ENCODE measurements at regions not wholly inside any gene's neighbourhood (a gene's known extent, or its start where the extent isn't known, plus 50 kb on each side); places are given as distances from the start of the nearest gene placed in this dataset.

DNA sequence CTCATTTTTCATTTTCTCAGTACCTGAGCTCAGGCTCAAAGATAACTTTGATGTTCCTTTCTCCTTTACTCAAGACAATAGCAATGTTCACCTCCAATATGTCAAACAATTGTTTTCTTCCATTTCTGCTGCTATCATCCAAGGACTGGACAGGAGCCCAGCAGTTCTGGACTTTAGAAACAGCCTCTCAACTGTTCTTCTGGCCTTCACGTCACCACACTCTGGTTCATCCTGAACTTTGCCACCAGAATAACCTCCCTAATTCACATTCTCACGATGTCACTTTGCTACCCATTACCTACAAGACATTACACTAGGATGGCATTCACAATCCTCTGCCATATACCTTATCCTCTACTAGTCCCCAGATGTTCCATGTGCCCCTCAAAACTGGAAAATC lies 60.6 kb upstream of the PLEKHG1 start:
- no peak for DNase-seq

DNA sequence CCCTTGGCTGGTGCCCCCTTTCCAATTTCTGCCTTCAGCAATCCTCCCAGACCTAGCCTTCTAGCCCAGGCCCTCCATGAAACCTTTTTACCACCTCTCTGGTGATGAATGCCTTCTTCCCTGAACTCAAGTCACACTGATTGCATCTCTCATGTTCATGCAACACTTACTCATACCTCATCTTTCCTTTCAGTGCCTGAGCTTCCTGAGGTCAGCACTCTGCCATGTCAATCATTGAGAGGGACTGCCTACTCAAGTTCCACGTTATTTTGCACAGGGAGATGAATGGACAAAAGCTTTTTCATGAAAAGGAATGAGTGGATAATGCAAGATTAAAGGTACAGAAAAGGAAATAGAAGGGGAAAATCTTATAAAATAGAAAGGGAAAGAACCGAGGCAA lies 60.1 kb upstream of the PLEKHG1 start:
- peak in 1 of 4 experiments; percentile 3 for DNase-seq

- DNase-seq = no peak
Observed at GRCh38 chr6:150541576-150541975, 58.1 kb upstream of the PLEKHG1 start.

DNA sequence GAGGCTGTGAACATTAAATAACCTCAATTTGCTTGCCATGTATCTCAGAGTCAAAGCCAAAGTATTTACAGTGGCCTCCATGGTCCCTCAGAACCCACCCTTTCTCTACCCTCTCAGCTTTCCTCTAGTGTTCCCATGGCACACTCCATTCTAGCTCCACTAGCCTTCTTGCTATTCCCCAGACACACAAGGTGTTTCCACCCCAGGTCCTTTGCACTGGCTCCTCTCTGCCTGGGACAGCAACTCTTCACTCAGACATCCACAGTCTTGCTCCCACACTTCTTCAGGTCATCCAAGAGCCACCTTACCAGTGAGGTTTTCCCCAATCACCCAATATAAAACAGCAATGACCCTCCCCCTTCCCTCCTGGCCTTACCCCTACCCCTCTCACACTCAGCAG lies 56.5 kb upstream of the PLEKHG1 start:
- no peak for DNase-seq

DNA sequence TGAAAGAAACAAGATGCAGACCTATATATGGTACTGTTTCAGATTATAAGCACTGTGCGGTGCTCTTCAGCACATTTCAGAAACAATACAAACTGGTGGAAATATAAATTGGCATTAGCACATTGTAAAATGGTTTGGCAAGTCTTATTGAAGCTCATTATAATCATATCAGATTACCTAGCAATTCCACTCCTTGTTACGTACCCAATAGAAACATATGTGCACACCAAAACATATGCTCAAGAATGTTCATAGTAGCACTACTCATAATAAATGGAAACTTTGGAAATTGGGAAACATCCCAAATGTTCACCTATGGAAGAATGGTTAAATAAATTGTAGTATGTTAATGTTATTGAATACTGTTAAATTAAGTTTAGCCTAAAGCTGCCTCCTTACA lies 54.9 kb upstream of the PLEKHG1 start:
- DNase-seq = no peak

GRCh38 chr6:150546457-150546856 lies 53.2 kb upstream of the PLEKHG1 start:
- no peak for DNase-seq

DNA sequence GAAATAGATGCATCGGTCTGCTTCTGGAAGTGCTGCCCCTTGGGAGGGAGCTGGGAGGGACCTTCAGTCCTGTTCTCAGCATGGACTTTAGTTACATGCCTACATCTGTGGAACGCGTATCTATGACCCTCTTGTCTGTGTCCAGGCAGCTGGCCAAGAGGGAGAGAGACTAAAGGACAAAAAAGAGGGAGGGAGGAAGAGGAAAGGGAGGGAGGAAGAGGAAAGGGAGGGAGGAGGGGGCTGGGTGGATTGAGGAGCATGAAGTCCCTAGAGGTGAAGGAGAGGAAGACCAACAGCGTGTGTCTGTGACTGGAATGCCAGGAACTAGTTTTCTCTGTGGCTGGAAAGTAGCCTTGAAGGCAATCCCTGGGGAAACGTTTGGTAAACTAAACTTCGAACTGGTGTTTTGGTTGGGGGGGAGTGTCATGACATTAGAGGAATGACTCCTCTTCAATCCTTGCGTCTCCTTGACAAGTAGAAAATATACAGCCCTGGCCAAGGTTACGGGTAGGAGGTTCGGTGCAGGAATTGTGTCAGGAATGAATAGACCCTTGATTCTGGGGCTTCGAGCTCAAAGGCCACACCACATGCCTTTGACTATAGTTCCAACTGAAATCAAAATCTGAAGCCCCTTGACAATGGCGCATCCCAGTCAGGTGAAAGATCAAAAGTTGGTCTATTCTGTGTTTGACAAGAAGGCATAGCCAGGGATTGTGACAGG lies 52.0 kb upstream of the PLEKHG1 start:
- no peak for DNase-seq

DNA sequence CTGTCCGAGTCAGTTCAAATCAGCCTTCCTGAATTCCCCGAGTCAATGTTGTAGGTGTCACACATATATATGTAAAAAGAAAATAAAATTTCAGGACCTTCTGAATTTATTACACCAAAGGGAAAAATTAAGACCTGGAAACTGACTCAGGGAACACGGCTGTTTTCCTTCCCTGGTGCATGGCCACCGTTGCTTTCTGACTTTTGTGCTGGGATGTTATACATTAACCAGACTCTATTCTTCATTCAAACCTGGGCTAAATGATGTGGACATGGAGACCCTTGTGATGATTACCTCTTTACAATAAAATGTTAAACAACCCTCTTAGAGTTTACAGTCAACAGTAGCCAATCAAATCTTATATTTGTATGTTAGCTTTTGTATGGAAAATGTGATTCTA lies 51.4 kb upstream of the PLEKHG1 start:
- DNase-seq = no peak

- no peak for DNase-seq
Observed at GRCh38 chr6:150549007-150549406, 50.7 kb upstream of the PLEKHG1 start.

- DNase-seq = no peak
Observed at GRCh38 chr6:150549674-150550101, 50.0 kb upstream of the PLEKHG1 start.

Measured in suppressor macrophage (primary cell).